Peyer's patch (tissue), 4 donors: ENCODE measurements at regions not wholly inside any gene's neighbourhood (a gene's known extent, or its start where the extent isn't known, plus 50 kb on each side); places are given as distances from the start of the nearest gene placed in this dataset.

Source experiments
- DNase-seq, 3 donors: peaks; one replicate each; pipeline ENCODE4 v3.0.0-alpha.2; 2017 to 2019
- H3K27ac ChIP-seq, 4 donors: fragments of 200-600 bp; sonication (generic); one replicate each; pipeline ENCODE4 v1.5.1; 2016 to 2019
- H3K27me3 ChIP-seq, 2 donors: fragments of 200-600 bp; sonication (generic); one replicate each; pipeline ENCODE4 v1.5.1; 2019
- H3K36me3 ChIP-seq, 3 donors: fragments of 200-600 bp; sonication (generic); one replicate each; pipeline ENCODE4 v1.5.1; 2016 to 2019
- H3K4me1 ChIP-seq, 4 donors: fragments of 200-600 bp; sonication (generic); one replicate each; pipeline ENCODE4 v1.5.1; 2016 to 2019
- H3K4me3 ChIP-seq, 4 donors: fragments of 200-600 bp; sonication (generic); 1 replicate in 3 of 4; 2 replicates in 1 of 4; pipeline ENCODE4 v1.5.1; 2016 to 2019; ENCODE audit warnings: mild to moderate bottlenecking in 1 of 4
- H3K9me3 ChIP-seq, 4 donors: fragments of 200-600 bp; sonication (generic); one replicate each; pipeline ENCODE4 v1.5.1; 2016 to 2019; ENCODE audit warnings: mild to moderate bottlenecking in 1 of 4
- POLR2A ChIP-seq, 2 donors: fragments of 450-650 bp; IDR thresholded peaks; one replicate each; pipeline ENCODE4 v1.5.1; 2017; ENCODE audit warnings: antibody characterized with exemption in 2 of 2, mild to moderate bottlenecking in 2 of 2, moderate library complexity in 2 of 2
- TF ChIP-seq, protein P1 (sequence below), 6 experiments: fragments of 450-650 bp in 4 of 6; fragments of 200-600 bp in 2 of 6; sonication (generic) in 1 of 6; IDR thresholded peaks; one replicate each; pipeline ENCODE4 v1.5.1; 2017 to 2019; ENCODE audit warnings: antibody characterized with exemption in 6 of 6, mild to moderate bottlenecking in 3 of 6, moderate library complexity in 1 of 6

DNA sequence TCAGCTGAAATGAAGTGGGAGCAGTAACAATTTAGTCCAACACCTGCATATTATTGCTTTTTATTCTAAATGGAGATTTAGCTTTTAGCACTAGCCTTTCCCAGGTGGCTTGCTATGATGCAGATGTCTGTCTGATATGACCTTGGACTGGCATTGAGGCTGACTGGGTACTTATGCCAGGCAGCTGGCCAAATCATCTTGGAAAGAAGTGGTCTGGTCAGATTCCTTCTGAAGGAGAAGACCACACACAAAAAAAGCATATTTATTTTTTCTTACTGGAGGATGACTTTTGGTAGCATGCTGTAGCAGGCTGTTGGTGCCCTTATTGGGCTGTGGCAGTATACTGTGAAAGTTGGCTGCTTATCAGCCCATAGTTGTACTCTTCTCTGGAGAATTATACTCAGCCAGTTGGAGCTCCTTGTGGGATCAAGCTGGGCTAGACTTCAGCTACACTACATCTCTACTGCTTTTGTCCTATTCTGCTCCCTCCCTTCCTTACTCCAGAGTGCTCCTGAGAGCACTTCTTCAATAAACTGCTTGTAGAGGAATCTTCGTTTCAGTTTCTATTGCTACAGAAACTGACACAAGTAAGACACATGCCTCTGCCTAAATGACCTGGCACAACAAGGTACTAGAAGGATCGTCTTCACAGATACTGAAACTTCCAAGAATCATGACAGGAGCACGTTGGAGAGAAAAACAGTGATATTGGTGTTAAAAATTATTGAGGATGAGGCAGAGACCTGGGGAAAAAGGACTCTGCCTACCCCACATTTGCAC is 196.8 kb upstream of the RPS6KA3 start:
- Histone ChIP-seq H3K9me3 (no peaks in the 10 kb centered on the region), H3K27ac (no peak overlapping the region), H3K4me3 (no peak overlapping the region), H3K4me1 (no peaks in the 10 kb centered on the region), H3K27me3 (no peaks in the 10 kb centered on the region), H3K36me3 (no peaks in the 10 kb centered on the region)
- TF ChIP-seq POLR2A (IDR thresholded peaks at IDR 0.05): no peak
- no peak for DNase-seq

DNA sequence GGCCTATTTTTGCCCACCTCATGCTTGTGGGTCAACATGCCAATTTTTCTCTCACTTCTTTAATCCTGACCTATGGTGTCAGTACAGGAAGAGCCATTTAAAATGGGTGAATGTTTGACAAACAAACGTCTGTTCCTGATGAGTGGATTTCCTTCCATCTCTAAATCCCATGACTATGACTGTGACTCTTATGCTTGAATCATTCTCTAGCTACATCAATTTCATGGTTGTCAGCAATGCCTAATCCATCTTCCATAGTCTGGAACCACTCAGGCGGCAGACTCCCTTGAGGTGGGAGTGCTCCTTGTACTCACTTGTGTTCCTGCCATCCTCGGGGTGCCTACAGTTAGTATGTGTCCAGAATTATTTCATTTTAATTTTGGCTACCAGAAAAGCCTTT is 194.9 kb upstream of the RPS6KA3 start:
- Histone ChIP-seq H3K36me3 (no peaks in the 10 kb centered on the region), H3K4me3 (no peak overlapping the region), H3K4me1 (no peaks in the 10 kb centered on the region), H3K27me3 (no peaks in the 10 kb centered on the region), H3K9me3 (no peaks in the 10 kb centered on the region), H3K27ac (no peak overlapping the region)
- TF ChIP-seq, protein P1, sequence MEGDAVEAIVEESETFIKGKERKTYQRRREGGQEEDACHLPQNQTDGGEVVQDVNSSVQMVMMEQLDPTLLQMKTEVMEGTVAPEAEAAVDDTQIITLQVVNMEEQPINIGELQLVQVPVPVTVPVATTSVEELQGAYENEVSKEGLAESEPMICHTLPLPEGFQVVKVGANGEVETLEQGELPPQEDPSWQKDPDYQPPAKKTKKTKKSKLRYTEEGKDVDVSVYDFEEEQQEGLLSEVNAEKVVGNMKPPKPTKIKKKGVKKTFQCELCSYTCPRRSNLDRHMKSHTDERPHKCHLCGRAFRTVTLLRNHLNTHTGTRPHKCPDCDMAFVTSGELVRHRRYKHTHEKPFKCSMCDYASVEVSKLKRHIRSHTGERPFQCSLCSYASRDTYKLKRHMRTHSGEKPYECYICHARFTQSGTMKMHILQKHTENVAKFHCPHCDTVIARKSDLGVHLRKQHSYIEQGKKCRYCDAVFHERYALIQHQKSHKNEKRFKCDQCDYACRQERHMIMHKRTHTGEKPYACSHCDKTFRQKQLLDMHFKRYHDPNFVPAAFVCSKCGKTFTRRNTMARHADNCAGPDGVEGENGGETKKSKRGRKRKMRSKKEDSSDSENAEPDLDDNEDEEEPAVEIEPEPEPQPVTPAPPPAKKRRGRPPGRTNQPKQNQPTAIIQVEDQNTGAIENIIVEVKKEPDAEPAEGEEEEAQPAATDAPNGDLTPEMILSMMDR (IDR thresholded peaks at IDR 0.05): no peak
- no peak for TF ChIP-seq POLR2A (IDR thresholded peaks at IDR 0.05)
- no peak for DNase-seq

DNA sequence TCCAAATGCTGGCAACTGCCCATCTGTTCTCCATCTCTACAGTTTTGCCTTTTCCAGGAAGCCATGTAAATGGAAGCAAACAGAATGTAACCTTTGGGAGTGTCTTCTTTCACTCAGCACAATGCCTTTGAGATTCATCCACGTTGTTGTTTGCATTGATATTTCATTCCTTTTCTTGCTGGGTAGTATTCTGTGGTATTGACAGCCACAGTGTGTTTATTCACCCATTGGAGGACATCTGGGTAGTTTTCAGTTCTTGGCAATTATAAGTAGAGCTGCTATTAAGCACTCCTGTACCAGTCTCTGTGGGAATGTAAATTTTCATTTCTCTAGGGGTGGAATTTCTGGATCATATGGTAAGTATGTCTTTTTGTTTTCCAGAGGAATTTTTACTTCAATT is 194.3 kb upstream of the RPS6KA3 start:
- H3K4me3 ChIP-seq: no peak overlapping the region
- no peaks in the 10 kb centered on the region for H3K36me3 ChIP-seq
- no peaks in the 10 kb centered on the region for H3K9me3 ChIP-seq
- no peak overlapping the region for H3K27ac ChIP-seq
- TF ChIP-seq, protein P1 (IDR thresholded peaks at IDR 0.05): no peak
- TF ChIP-seq POLR2A (IDR thresholded peaks at IDR 0.05): no peak
- no peaks in the 10 kb centered on the region for H3K4me1 ChIP-seq
- DNase-seq: no peak
- no peaks in the 10 kb centered on the region for H3K27me3 ChIP-seq

DNA sequence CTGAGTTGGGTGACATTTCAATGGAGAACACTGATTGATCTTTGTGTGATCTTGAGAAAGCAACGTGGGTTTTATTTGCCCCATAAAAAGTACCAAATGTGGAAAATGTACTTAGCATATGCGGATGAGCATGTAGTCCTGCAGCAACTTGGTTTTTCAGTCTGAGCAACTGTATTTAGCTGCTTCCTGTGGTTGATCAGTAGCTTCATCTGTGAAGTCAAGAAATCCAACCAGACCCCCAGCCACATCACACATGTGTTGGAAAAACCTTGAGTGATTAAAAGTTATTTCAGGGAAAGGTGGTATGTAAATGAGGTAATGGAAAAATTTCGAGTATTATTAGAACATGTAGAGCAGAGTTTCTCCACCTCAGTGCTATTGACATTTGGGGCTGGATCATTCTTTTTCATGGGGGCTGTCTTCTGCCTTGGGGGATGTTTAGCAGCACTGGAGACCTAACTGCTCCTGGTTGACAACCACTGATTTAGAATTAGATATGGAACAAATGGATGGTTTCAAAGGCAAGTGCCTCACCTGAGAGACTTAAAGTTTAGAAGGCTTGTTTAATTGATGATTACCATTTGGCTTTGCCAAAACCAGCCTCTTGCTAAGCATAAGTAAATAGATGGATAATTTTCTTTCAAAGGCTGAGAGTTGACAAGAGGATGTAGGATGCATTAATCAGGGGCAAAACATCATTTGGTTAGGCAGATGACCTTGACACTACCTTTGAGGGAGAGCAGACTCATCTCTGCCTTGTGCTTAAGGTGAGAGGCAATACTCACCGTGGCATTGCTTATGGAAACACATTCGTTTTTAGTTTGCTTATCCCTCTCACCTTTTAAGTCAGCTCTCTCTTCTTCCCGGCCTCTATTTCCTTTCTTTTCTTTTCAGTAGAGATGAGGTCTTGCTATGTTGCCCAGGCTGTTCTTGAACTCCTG is 193.0 kb upstream of the RPS6KA3 start:
- DNase-seq: no peak
- Histone ChIP-seq H3K4me3 (no peak overlapping the region), H3K9me3 (no peaks in the 10 kb centered on the region), H3K4me1 (no peaks in the 10 kb centered on the region), H3K27me3 (no peaks in the 10 kb centered on the region), H3K27ac (no peak overlapping the region), H3K36me3 (no peaks in the 10 kb centered on the region)
- TF ChIP-seq POLR2A (IDR thresholded peaks at IDR 0.05): no peak
- TF ChIP-seq, protein P1 (IDR thresholded peaks at IDR 0.05): no peak

DNA sequence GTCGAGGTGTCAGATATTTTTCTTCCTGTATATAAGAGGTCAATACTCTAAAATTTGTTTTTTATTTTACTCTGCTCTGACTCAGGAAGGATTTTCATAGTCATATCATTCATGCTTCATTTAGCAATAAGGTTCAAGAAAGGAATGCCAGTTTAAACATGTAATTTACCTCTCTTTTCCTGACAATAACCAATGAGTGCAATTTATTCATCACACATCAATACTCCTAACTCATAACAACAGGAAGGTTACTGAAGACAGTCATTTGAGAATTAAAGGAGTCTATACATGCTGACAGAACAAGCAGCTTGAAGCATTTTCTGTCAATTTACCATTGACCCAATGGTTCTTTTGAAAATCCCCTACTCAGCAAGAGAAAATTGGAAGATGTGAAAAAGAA is 190.3 kb upstream of the RPS6KA3 start:
- Histone ChIP-seq H3K27ac (no peak overlapping the region), H3K4me3 (no peak overlapping the region), H3K4me1 (no peaks in the 10 kb centered on the region), H3K36me3 (no peaks in the 10 kb centered on the region), H3K27me3 (no peaks in the 10 kb centered on the region), H3K9me3 (no peaks in the 10 kb centered on the region)
- TF ChIP-seq POLR2A (IDR thresholded peaks at IDR 0.05): no peak
- TF ChIP-seq, protein P1 (IDR thresholded peaks at IDR 0.05): no peak
- no peak for DNase-seq

DNA sequence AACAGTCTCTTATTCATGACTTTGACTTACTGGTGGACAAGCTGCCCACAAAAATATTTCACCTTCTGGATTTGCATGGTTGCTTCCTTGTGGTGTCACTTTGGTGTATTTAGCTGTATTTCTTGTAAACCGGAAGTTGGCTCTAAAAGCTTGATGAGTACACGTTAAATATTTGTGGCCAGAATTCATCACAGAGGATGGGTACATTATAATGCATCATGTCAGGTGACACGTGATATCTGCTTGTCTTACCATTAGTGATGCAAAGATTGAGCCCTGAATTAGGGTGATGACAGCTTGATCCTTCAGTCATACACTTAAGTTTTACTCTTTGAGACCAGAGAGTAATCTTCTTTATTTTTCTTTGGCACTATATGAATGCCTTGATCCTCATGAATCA is 188.3 kb upstream of the RPS6KA3 start:
- Histone ChIP-seq H3K27me3 (no peaks in the 10 kb centered on the region), H3K27ac (no peak overlapping the region), H3K9me3 (no peaks in the 10 kb centered on the region), H3K4me1 (no peaks in the 10 kb centered on the region), H3K4me3 (no peak overlapping the region), H3K36me3 (no peaks in the 10 kb centered on the region)
- TF ChIP-seq, protein P1 (IDR thresholded peaks at IDR 0.05): no peak
- DNase-seq: no peak
